HG02642 (cell line): ENCODE measurements at regions not wholly inside any gene's neighbourhood (a gene's known extent, or its start where the extent isn't known, plus 50 kb on each side); places are given as distances from the start of the nearest gene placed in this dataset.
"Not testable (repeated sequence)": the region's sequence is repeated elsewhere in the genome, so short reads cannot be mapped to it uniquely, and the experiment has no call there.

Experiments used
- ATAC-seq: cut with Tn5 transposase; IDR thresholded peaks from one replicate; pipeline ENCODE4 v1.9.1; 2021; ENCODE audit warnings: mild to moderate bottlenecking; ENCODE audit not compliant: unreplicated experiment, poor library complexity

GRCh38 chr4:158395889-158396288 lies 125.8 kb upstream of the RXFP1 start:
- ATAC-seq, result no peak

GRCh38 chr4:158397781-158398180 lies 123.9 kb upstream of the RXFP1 start:
- ATAC-seq, result no peak

DNA sequence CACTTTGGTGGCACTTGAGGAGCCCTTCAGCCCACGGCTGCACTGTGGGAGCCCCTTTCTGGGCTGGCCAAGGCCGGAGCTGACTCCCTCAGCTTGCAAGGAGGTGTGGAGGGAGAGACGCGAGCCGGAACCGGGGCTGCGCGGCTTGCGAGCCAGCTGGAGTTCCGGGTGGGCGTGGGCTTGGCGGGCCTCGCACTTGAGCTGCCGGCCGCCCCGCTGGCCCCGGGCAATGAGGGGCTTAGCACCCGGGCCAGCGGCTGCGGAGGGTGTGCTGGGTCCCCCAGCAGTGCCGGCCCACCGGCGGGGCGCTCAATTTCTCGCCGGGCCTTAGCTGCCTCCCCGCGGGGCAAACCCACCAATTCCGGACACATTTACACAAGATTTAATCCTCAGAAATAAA lies 113.7 kb upstream of the RXFP1 start:
- ATAC-seq, result not testable (repeated sequence)

DNA sequence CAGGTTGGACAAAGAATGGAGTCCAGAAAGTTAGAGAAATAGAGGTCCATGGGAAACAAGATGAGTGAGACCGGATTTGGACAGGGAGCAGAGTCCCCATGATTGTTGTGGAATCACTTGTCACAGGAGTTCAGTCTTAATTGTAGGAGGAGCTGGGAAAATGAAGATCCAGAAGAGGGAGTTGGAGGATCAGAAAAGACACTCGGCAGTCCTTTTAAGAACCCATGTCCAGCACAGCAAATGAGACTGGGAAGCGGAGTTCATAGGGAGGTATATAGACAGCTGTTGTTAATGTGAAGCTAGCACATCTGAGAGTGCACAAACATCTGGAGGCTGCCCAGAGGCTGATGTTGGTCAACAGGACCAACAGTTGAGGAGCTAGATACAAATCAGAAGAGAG lies 111.4 kb upstream of the RXFP1 start:
- ATAC-seq, result no peak

- no peak for ATAC-seq
These were observed 110.4 kb upstream of the RXFP1 start for GRCh38 chr4:158411269-158411668.

DNA sequence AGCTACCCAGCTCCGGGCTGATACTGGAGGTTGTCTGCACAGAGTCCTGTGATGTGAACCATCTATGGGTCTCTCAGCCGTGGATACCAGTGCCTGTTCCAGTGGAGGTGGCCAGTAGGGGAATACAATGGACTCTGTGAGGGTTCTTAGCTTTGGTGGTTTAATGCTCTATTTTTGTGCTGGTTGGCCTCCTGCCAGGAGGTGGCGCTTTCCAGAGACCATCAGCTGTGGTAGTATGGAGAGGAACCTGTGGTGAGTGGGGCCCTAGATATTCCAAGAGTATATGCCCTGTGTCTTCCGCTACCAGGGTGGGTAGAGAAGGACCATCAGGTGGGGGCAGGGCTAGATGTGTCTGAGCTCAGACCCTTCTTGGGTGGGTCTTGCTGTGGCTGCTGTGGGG lies 103.0 kb upstream of the RXFP1 start:
- ATAC-seq, result not testable (repeated sequence)

DNA sequence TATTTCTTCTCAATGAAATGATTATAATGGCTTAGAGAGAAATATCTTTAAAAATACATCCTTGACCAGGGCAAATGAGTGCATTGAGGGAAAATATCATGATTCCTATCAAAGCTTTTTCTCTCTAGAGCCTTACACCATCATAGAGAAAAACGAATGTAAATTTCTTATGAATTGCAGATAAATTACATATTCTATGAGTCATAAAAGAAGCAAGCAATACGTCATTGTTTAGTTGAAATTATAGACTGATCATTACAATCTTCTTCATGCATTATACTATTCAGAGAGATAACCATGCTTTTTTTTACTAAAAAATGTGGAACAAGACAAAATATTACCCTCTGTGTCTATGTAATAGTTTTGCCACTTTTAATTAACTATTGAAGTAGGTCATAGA lies 100.9 kb upstream of the RXFP1 start:
- ATAC-seq, result no peak

GRCh38 chr4:158422546-158422945 lies 99.1 kb upstream of the RXFP1 start:
- ATAC-seq, result no peak

DNA sequence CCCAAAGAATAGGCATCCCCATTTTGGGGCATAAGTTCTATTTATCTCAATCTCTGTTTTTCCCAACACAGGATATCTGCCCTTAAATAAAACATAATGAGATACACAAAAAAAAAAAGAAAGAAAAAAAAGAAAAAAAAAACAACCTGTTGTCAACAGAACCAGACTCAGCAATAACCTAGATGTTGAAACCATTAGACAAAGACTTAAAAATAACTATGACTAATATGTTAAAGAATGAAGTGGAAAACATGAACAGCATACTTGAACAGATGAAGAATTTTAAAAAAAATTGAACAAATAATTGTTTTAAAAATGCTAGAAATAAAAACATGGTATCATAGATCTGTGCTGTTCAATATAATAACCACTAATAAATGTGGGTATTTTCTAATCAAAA lies 93.4 kb upstream of the RXFP1 start:
- no peak for ATAC-seq

GRCh38 chr4:158442736-158443135 lies 78.9 kb upstream of the RXFP1 start:
- no peak for ATAC-seq

GRCh38 chr4:158443731-158444130 lies 78.0 kb upstream of the RXFP1 start:
- ATAC-seq, result no peak

GRCh38 chr4:158444621-158445020 lies 77.1 kb upstream of the RXFP1 start:
- ATAC-seq, result no peak

GRCh38 chr4:158446106-158446505 lies 75.6 kb upstream of the RXFP1 start:
- ATAC-seq, result no peak

GRCh38 chr4:158450741-158451140 lies 70.9 kb upstream of the RXFP1 start:
- ATAC-seq, result no peak

- not testable (repeated sequence) for ATAC-seq
These were observed 69.6 kb upstream of the RXFP1 start for GRCh38 chr4:158452116-158452515.

DNA sequence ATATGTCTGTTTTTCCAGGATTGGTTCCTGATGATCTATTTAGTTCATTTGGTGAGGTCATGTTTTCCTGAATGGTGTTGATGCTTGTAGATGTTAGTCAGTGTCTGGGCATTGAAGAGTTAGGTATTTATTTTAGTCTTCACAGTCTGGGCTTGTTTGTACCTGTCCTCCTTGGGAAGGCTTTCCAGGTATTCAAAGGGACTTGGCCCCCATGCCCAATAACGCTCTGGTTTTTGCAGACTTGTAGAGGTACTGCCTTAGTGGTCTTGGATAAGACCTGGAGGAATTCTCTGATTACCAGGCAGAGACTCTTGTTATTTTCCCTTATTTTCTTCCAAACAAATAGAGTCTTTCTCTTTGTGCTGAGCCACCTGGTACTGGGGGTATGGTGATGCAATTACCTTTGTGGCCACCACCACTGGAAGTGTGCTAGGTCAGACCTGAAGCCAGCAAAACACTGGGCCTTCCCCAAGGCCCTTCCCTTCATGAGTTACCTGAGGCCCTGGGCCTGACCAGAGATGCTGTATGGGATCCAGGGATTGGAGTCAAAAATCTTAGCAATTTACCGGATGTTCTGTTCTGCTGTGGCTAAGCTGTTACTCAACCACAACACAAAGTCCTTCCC lies 63.3 kb upstream of the RXFP1 start:
- no peak for ATAC-seq

GRCh38 chr4:158459085-158459820 lies 62.4 kb upstream of the RXFP1 start:
- no peak for ATAC-seq

DNA sequence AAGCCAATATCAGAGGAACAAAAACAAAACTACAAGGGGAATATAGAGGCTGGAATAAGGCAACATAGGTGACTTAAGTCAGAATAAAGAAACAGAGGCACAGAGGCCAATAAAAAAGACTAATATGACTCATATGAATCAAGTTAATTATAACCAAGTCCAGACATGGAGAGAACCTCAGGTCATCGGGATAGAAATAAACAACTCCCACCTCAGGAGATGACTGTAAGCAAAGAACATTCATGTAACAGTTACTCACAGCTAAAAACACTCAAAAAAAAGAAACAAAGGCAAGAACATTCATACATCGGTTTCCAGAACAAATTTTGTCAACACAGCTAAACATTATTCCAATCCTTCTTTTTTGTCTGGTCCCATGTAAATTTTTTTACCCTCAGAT lies 60.3 kb upstream of the RXFP1 start:
- no peak for ATAC-seq

GRCh38 chr4:158462611-158463010 lies 59.1 kb upstream of the RXFP1 start:
- no peak for ATAC-seq
